NCI-H226 (cell line): ENCODE measurements at regions not wholly inside any gene's neighbourhood (a gene's known extent, or its start where the extent isn't known, plus 50 kb on each side); places are given as distances from the start of the nearest gene placed in this dataset.
"Not testable (repeated sequence)": the region's sequence is repeated elsewhere in the genome, so short reads cannot be mapped to it uniquely, and the experiment has no call there.

Experiments used
- DNase-seq: peaks from one replicate; pipeline ENCODE4 v3.0.0-alpha.2; 2015

DNA sequence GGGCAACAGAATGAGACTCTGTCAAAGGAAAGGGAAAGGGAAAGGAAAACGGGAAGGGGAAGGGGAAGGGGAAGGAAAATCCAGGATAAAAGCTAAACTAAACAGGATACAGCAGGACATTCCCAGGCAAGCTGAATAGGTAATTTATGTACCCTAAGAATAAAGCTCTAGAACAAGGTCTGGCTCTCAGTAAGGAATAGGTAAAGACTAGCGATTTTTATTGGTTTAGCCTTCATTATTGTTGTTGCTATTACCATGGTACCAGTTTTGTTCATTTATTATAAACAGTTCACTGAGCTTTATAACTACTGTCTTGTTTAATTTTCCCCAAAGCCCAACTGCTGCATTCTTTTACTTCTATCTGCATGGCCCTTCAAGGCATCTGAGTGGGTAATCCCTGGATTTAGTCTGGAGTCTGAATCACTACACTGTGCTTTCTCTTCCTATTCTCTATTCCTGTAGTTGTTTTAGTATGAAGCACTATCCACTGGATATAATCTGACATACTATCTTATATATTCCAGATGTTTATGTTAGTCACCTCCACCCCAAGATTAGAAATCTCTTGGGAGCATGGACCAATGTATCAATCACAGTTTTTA, 127.1 kb upstream of the TANK start:
- no peak for DNase-seq

DNA sequence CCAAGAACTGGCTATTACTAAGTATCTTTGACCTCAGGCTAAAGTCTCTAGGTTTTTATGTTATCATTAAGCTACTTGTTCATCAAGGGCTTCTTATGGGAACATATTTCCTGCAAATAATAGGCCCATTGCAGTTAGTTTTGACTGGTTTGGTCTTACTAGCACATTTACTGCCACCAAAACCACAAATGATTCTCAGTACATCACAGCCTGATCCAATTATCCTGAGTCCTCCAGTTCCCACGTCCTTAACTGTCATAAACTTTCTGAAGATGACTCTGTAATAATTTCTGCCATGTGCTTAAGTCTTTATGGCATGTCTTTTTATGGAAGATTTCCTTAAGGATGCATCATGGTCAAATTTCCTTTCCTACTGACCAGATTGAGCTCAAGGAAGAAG, 123.3 kb upstream of the TANK start:
- DNase-seq: no peak

DNA sequence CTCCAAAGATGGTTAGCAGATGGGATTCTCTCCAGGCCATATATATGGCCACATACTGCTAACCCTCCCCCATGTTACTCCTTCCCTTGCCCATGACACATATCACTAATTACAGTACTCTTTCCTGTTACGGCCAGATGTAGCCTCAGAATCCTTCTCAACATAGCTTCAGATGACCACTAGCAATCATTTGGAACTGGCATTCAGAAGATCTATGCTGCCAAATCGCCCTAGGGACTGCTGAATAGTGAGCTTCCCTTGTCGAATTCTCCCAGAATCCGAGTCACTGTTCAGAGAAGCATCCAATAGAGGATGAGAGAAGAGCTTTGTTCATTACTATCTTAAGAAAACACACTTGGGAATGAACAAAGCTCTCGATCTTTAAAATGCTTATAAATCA, 121.2 kb upstream of the TANK start:
- no peak for DNase-seq

DNA sequence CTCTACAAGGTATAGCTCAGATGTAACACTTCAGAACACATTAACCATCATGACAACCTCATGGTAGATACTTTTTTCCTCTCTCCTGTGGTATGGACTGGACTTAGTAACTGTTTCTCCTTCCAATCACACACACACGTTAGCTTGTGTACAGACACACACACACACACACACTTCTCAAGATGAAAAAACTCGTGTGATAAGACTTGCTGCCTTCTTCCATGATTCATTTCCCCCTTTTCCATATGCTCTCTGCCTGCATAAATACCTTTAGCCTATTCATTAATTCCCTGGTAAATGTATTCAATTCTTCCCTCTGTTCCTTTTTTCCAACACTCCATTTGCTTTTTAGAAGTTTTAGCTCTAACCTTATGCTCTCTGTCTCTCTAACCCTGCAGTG, 118.9 kb upstream of the TANK start:
- DNase-seq: peak; percentile 47

DNA sequence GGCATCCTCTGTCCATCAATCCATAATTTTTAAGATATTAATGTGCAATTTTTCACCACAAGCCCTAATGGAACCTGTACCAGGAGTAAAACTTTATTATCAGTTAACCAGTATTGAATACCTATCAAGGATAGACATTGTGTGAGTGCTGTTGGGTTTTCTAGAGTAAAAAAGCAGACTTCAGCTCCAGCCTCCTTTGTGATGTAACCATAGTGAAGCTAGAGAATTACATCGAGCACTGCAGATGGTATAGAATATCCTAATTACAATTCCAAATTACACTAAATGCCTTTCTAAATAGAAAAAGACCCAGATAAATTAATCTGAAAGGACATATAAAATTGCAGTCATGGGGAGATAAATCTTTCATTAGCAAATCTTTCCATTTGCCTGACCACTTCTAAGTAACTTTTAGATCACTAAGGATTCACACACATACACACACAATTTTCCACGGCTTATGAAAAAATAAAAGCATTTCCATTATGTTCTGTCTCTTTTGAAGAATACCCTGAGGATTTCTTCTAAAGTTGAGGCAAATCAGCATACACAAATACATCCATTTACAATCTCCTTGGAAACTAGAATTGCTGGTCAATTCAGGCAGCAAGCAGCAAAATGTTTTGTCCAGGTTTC, 117.1 kb upstream of the TANK start:
- DNase-seq: no peak

DNA sequence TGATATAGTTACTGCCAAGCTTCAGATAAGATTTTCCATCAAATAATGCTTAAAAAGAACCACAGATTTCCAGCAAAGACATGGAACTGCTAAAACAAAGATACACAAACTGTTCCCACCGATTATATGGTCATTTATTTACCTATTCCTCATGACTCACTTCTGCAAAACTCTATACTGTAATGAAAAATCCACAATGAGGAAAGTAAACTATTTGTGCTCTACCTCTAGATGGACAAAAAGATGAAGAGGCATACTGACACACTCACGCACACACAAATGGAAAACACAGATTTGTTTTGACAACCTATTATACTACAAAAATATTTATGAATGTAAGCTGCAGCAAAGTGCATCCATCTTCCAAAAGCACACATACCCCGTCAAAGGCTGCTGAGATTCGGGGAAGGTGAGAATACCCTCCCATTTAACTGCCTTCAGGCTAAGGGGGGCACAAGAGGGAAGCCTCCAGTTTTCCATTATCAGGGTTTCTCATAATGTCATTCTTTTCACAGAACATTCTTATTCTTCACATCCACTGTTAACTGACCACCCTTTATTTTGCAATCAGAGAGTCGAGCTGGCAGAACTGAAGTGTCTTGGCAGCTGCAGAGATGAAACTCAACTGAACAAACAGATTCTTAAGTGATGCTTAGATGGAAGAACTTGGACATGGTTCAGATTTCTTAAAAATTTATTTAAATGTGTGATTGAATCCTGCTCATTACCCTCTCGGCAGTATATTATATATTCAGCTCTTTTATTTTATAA, 115.9 kb upstream of the TANK start:
- DNase-seq: no peak

DNA sequence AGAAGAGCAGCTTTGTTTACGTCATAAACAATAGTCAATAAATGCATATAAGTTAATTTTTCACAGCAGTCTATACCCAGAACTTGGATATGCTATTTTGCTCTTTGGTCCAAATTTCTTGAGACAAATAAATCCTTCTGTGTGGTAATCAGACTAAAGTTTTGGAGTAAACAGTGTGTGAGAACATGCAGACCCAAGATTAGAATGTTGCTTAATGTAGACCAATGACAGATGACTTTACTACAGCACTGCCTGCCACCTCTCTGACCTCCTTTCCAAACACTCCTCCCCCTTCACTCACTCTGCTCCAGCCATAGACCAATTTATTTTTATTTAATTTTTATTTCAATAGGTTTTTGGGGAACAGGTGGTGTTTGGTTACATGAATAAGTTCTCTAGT, 115.3 kb upstream of the TANK start:
- DNase-seq: no peak

DNA sequence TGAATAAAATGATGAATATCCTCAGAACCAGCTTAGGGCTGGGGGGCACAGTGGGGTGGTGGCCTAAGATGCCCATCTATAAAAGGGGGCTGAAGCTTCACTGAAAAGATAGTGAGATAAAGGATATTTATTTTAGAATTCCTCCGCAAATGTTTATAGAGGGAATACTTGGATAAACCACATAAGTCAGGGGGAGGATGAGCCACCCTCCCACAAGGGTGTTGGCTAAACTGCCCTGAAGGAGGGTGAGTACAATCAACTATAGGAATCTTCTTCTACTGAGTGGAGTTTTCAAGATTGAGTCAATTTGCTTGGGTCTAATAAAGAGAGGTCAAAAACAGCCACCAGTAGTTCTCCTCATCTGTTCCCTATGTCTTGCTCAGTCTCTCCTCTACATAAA, 114.5 kb upstream of the TANK start:
- DNase-seq: no peak

DNA sequence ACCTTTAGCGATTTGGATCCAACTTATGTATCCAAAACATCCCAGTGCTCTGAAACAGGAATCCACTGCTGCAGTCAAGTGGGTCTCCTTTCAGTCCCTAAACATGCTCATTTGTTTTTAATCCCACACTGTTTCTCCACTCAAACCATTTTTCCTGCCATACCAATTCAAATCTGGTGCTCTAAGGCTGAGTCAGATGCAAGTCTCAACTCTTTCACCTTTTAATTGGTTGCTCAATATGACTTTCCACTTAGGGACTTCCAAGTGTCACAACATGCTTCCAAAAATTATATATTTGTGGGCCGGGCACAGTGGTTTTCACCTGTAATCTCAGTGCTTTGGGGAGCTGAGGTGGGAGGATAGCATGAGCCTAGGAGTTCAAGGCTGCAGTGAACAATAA, 113.4 kb upstream of the TANK start:
- DNase-seq: no peak

DNA sequence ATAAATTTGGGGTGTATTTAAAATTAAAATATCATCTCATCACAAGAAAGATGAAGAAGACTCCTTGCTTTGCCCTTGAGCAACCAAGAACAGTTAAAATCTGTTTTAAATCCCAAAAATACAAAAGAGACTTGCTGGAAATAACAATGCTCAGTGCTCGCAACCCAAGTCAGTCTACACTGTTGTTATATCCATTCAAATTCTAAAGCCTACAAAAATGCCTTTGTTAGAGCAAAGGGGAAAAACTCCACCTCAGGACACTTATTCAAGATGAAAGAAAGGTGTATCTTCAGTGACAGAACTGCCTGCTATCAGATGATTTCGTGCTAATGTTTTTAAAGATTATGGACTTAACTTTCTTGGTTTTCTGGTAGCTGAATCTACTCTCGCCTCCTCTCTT, 111.9 kb upstream of the TANK start:
- DNase-seq: no peak

DNA sequence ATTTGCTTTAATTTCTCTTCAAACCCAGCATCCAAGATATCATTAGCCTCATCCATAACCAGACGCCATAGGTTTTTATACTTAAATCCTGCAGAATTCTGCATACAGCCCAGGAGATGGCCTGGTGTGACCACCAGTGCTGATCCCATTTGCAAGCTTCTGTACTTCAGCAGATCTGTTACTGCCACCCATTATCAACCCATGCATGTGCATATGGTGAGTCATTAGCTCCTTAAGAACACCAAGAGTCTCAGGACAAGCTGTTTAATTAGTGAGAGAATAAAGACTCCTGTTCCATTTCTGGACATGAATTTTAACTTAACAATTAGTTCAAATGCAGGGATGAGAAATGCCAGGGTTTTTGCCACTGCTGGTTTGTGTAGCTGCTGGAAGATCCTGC, 110.7 kb upstream of the TANK start:
- DNase-seq: no peak

DNA sequence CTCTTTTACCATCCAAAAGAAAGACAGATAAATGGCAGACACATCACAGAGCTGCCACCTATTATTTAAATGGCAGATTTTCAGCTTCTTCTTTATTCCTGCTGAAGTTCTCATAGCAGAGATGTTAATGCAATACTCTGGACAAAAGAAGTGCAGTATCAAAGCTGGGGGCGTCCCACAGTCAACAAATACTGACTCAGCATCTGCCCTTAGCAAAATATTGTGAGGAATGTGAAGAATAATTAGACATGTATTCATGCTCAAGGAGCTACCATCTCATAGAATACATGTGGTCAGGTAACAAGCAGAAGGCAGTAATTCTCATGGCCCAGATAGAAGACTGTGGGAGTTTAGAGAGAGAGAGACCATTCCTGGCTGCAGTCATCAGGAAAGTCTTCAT, 108.0 kb upstream of the TANK start:
- DNase-seq: no peak

DNA sequence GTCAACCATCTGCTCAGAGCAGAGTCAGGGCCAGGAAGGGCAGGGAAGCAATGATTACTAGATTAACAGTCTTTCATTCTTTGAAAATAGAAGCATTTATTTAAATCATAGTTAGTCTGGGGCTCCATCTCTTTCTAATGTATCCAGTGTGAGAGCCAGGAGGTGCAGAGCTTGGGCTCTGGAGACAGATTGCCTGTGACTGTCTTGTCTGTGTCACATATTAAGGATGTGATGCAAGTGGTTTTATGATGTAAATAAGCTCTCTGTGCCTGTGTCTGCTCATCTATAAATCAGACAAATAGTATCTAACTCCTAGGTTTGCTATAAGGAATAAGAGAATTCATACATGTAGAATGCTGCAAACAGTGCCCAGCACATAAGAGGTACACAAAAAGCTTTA, 104.9 kb upstream of the TANK start:
- DNase-seq: no peak

DNA sequence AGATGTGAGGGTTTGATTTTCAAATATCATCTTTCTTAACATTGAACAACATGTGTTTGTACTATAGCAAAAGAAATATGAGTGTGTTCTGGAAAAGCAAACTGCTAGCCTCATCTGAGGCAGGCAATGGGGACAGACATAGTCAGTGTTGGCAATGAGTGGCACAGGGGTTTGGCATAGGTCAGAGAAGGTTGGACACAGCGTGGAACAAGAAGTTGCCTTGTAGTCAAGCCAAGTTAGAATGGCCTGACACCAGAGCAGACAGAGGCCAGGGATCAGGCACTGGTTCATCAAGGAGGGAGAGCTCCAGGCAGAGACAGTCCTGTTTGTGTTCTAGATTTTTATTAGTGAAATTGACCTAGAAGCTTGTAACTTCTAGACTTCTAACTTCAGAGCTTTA, 100.8 kb upstream of the TANK start:
- DNase-seq: no peak

DNA sequence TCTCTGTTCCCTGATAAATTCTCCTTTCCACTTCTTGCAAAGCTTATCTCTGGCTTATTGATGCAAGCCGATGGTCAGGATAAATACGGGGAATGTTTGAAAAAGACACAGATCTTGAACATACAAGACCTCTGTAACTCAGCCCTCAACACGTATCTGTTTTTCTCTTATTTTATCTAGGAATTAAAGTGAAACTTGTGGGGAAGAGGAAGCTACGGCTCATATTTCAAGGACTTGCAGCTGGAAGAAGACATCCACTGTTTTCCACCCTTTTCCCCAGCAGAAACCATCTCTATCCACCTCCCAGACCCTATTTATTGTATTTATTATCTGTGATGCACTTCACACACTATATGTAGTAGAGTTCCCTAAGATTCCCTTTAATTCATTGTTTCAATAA, 98.4 kb upstream of the TANK start:
- no peak for DNase-seq

DNA sequence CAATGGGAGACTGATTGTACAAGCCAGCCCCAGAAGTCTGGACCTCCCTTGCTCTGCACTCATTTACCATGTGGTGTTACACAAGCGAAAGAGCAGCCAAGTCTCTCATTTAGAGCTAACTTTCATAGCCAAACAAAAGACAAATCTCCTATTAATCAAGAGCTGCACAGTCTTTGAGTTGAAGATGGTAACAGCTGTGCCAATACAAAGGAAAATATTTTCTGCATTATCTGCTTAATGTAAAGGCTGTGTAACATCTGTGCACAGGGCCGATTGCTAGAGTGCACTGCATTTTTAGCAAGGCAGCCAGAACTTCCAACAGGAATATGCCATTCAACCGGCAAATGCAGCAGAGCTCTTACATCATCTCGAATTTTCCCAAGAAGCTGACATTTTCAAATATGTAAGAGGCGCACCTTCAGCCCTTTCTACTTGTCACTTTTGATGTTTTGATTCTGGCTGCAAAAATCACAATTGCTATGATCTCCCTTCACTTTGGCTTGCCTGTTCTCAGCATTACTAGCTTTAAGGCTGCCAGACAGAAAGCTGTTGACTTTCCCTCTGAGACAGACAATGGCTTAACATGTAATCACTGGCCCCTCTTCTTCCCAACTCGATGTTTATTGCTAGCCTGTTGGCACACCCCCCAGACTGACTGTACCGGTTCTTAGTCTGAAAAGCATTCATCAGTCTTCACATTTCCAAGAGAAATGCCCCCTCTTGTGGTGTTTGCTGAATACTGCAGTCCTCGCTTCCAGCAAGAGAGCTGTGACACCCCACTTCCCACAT, 96.9 kb upstream of the TANK start:
- peak; percentile 59 for DNase-seq

DNA sequence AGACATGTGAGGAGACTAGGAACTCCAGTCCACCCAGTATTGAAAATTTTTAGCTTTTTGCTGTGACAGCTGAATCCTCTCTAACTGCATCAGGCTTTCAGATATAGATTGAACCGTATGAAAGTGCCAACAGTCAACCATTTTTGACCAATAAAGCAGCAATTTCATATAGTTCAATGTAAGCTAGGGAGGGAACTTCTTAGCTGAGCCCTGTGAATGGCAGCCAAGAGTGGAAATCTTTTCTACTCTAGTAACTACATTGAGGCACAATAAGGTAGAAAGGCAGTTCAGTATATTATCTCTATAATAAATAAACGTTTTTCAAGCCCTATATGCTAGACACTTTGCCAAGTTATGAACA, 96.3 kb upstream of the TANK start:
- no peak for DNase-seq

DNA sequence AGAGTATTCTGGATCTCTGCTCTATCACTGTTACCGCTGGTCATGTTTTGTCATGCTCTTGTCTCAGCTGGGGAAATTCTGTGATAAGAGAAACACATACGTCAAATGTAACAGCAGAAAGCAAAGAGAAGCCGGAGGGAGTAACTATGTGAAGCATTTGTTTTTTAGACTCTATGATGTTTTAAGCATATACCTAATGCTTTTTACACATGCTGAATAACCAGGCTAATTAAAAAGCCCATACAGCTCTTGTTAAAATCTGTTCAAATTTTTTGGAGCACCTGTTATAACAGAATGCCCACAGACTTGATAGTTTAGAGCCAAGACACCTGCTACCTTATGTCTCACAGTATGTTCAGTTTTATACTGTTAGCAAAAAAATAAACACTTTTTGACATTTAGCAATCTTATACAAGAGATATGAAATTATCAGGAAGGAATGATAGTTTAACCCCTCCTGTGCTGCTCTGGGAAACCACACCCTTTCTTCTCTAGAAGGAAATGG, 92.3 kb upstream of the TANK start:
- DNase-seq: no peak

DNA sequence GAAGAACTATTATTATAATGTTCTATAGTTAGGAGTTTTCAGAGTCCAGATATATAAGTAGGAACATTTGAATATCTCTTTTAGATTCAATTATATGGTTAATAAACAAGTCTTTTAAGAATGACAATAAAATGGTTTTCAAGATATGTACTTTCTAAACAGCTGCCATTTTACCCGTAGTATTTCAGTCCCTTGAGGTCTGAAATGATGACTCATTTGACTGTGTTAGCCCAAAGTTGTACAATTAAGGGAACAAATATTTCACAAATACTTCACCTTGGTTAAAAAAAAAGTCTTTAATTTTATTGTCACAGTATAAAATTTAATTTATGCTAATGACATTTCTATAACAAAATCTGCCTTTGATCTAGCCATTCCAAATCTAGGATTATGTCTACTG, 91.6 kb upstream of the TANK start:
- DNase-seq: no peak

DNA sequence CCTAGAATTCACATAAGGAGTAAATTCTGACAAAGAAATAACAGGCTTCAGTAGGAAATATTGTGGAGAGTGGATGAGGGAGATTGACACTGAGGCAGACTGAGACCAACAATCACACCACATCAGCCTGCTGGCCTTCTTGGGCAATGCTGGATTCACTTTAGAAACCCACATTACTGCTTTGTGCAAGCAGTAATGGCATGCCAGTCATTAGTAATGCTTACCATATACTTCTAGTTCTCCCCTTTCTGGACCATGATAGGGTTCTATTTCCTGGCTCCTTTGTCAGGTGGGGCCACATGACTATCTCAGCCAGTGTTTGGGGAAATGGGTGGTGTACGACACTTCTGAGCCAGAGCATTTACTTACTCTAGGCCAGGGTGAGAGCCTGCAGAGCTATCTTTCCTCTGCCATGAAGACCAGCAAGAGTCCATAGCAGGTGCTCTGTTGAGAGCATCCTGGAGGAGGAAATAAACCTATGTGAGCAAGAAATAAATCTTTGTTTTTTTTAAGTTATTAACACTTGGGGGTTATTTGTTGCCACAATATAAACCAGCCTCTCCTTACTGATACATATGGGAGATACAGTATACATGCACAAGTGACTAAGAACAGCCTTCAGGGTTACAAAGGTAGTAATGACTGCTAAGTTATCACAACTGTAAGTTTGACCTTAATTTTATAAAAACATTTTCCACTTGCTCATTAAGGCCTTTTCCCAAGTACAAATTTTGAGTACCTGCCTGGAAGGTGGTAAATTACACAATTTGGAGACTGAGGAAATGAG, 89.3 kb upstream of the TANK start:
- DNase-seq: no peak

DNA sequence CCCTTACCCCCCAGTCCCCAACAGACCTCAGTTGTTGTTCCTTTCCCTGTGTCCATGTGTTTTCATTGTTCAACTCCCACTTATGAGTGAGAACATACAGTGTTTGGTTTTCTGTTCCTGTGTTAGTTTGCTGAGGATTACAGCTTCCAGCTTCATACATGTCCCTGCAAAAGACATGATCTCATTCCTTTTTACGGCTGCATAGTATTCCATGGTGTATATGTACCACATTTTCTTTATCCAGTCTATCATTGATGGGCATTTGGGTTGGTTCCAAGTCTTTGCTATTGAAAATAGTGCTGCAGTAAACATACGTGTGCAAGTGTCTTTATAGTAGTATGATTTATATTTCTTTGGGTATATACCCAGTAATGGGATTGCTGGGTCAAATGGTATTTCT, 87.8 kb upstream of the TANK start:
- DNase-seq: not testable (repeated sequence)

DNA sequence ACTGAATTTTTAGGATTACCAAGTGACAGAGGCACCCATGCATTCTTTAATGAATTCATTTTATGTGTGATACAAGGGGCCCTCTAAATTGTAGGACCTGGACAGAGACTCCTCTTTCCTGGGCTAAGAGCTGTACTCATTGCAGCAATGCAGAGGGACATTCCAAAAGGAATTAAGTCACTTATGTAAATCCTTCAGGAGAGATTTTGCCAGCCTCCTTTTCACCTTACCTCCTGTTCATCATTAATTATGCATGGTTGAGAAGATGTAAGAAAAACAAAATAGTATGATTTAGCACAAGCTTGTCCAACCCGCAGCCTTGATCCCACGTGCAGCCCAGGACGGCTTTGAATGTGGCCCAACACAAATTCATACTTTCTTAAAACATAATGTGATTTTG, 84.5 kb upstream of the TANK start:
- DNase-seq: no peak

DNA sequence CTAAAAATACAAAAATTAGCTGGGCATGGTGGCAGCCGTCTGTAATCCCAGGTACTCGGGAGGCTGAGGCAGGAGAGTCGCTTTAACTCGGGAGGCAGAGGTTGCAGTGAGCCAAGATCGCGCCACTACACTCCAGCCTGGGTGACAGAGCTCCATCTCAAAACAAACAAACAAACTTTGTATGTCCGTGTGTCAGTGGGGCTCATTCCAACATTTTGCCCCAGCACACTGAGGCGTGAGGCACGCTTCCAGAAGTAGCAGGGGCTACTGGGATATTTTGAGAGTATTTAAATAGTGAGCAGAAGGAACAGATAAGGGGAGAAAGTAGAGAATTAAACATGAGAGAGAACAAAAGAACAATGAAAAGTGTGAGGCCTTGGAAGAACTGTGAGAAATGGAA, 83.3 kb upstream of the TANK start:
- no peak for DNase-seq
